ENCODE measurements at regions not wholly inside any gene's neighbourhood (a gene's known extent, or its start where the extent isn't known, plus 50 kb on each side); places are given as distances from the start of the nearest gene placed in this dataset.

- no peak for TF ChIP-seq POLR2AphosphoS5 (IDR thresholded peaks at IDR 0.05; ENCODE audit: low read length)
- TF ChIP-seq ATF3 (IDR thresholded peaks at IDR 0.05; ENCODE audit: borderline replicate concordance, extremely low read depth, low read depth, low read length) = no peak
Measured at GRCh38 chr7:47102331-47102841, 479.5 kb downstream of the TNS3 start.
